IMR-90 (cell line): ENCODE measurements at regions not wholly inside any gene's neighbourhood (a gene's known extent, or its start where the extent isn't known, plus 50 kb on each side); places are given as distances from the start of the nearest gene placed in this dataset.

Experiments
- ATAC-seq: fragments of 200-7000 bp; cut with Tn5 transposase; 2 replicates; pipeline ENCODE4 v1.9.1; 2020; ENCODE audit warnings: low read depth, mild to moderate bottlenecking, moderate library complexity
- BruUV-seq: library from RNA; stranded (reverse); fragments of 400-500 nt; replicated peaks from 2 replicates; lab custom pipeline; 2021; lab: Mats Ljungman, UMichigan
- CTCF ChIA-PET: fragments of 300-600 bp; formaldehyde crosslinking; extraction: SDS; loops from one replicate; lab custom pipeline; 2021; ENCODE audit warnings: antibody characterized with exemption; lab: Yijun Ruan, JAX
- POLR2A ChIA-PET: fragments of 300-600 bp; sonication (Branson Sonifier 250); formaldehyde crosslinking; loops from one replicate; lab custom pipeline; 2022; ENCODE audit warnings: antibody characterized with exemption; ENCODE audit not compliant: unreplicated experiment; lab: Charles Lee
- DNase-seq: peaks from one replicate; pipeline ENCODE4 v3.0.0; 2013
- H2AFZ ChIP-seq: replicated peaks from 2 replicates; pipeline ENCODE3; 2013; ENCODE audit warnings: low read length, mild to moderate bottlenecking; ENCODE audit not compliant: poor library complexity
- H2AK5ac ChIP-seq: 2 replicates; pipeline ENCODE4 v1.6.1; 2013; ENCODE audit warnings: low read depth, low read length, inconsistent platforms
- H2AK9ac ChIP-seq: replicated peaks from 2 replicates; pipeline ENCODE3; 2013; ENCODE audit warnings: mild to moderate bottlenecking, low read depth, low read length, moderate library complexity; ENCODE audit not compliant: poor library complexity
- H2BK120ac ChIP-seq: 2 replicates; pipeline ENCODE4 v1.6.1; 2013; ENCODE audit warnings: low read depth, low read length, inconsistent platforms
- H2BK15ac ChIP-seq: 3 replicates; pipeline ENCODE4 v1.6.1; 2013; ENCODE audit warnings: low read depth, low read length, inconsistent platforms
- H2BK20ac ChIP-seq: 2 replicates; pipeline ENCODE4 v1.6.1; 2013; ENCODE audit warnings: low read depth, mild to moderate bottlenecking, inconsistent platforms, low read length, moderate library complexity
- H2BK5ac ChIP-seq: 2 replicates; pipeline ENCODE4 v1.6.1; 2013; ENCODE audit warnings: mild to moderate bottlenecking, low read depth, low read length, inconsistent platforms; ENCODE audit not compliant: poor library complexity, severe bottlenecking
- H3K14ac ChIP-seq: replicated peaks from 2 replicates; pipeline ENCODE4 v1.6.1; 2013; ENCODE audit warnings: low read depth, low read length, inconsistent platforms
- H3K18ac ChIP-seq: 2 replicates; pipeline ENCODE4 v1.6.1; 2013; ENCODE audit warnings: low read depth, low read length, control low read depth
- H3K23ac ChIP-seq: 2 replicates; pipeline ENCODE4 v1.6.1; 2013; ENCODE audit warnings: low read depth, low read length, inconsistent platforms
- H3K27ac ChIP-seq: 2 replicates; pipeline ENCODE4 v1.5.1; 2013; ENCODE audit warnings: mild to moderate bottlenecking, control low read depth, low read length; ENCODE audit not compliant: insufficient read depth
- H3K27me3 ChIP-seq: 2 replicates; pipeline ENCODE4 v1.6.1; 2013; ENCODE audit warnings: low read length; ENCODE audit not compliant: control insufficient read depth, insufficient read depth
- H3K36me3 ChIP-seq: 2 replicates; pipeline ENCODE4 v1.6.1; 2013; ENCODE audit warnings: low read length, mixed read lengths; ENCODE audit not compliant: control insufficient read depth, insufficient read depth
- H3K4ac ChIP-seq: 2 replicates; pipeline ENCODE4 v1.6.1; 2013; ENCODE audit warnings: low read depth, low read length, inconsistent platforms
- H3K4me1 ChIP-seq: 2 replicates; pipeline ENCODE4 v1.6.1; 2013; ENCODE audit warnings: low read length, mixed read lengths; ENCODE audit not compliant: control insufficient read depth, insufficient read depth
- H3K4me2 ChIP-seq: 2 replicates; pipeline ENCODE4 v1.6.1; 2013; ENCODE audit warnings: low read depth, mild to moderate bottlenecking, control low read depth, low read length, moderate library complexity
- H3K4me3 ChIP-seq: 2 replicates; pipeline ENCODE4 v1.5.1; 2013; ENCODE audit warnings: low read depth, mild to moderate bottlenecking, control low read depth, low read length, moderate library complexity; ENCODE audit not compliant: insufficient read depth
- H3K56ac ChIP-seq: 2 replicates; pipeline ENCODE4 v1.6.1; 2013; ENCODE audit warnings: low read length, inconsistent platforms; ENCODE audit not compliant: insufficient read depth; ENCODE audit errors: extremely low read depth
- H3K79me1 ChIP-seq, 2 experiments: 2 replicates each; pipeline ENCODE4 v1.6.1; 2013; ENCODE audit warnings: low read length in 2 of 2, inconsistent platforms in 1 of 2, low read depth in 1 of 2
- H3K9ac ChIP-seq: 2 replicates; pipeline ENCODE4 v1.6.1; 2013; ENCODE audit warnings: low read depth, low read length, control low read depth
- H3K9me1 ChIP-seq: 2 replicates; pipeline ENCODE4 v1.6.1; 2013; ENCODE audit warnings: low read length, inconsistent platforms; ENCODE audit not compliant: insufficient read depth
- H3K9me3 ChIP-seq: 2 replicates; pipeline ENCODE4 v1.6.1; 2013; ENCODE audit warnings: low read length; ENCODE audit not compliant: control insufficient read depth, insufficient read depth
- H4K20me1 ChIP-seq: 2 replicates; pipeline ENCODE4 v1.6.1; 2013; ENCODE audit warnings: low read length, inconsistent platforms; ENCODE audit not compliant: insufficient read depth
- H4K5ac ChIP-seq: 2 replicates; pipeline ENCODE4 v1.6.1; 2013; ENCODE audit warnings: mild to moderate bottlenecking, low read depth, low read length, control low read depth
- H4K8ac ChIP-seq, 2 experiments: 2 replicates each; pipeline ENCODE4 v1.6.1; 2013; ENCODE audit warnings: low read depth in 2 of 2, low read length in 2 of 2, control low read depth in 1 of 2, inconsistent platforms in 1 of 2
- H4K91ac ChIP-seq: 2 replicates; pipeline ENCODE4 v1.6.1; 2013; ENCODE audit warnings: low read depth, low read length, inconsistent platforms; ENCODE audit not compliant: insufficient read depth
- BHLHE40 ChIP-seq: fragments of 150-350 bp; IDR thresholded peaks from 2 replicates; pipeline ENCODE4 v1.6.1; 2016; ENCODE audit warnings: mild to moderate bottlenecking, low read depth, low read length
- ELK1 ChIP-seq: fragments of 150-350 bp; IDR thresholded peaks from 2 replicates; pipeline ENCODE4 v1.6.1; 2016; ENCODE audit warnings: low read depth, mild to moderate bottlenecking, low read length, moderate library complexity, borderline replicate concordance
- MAFK ChIP-seq: IDR thresholded peaks from 2 replicates; pipeline ENCODE4 v1.6.1; 2012; ENCODE audit warnings: low read depth, low read length, improper control_type of control experiment
- MAZ ChIP-seq: IDR thresholded peaks from 2 replicates; pipeline ENCODE4 v1.6.1; 2012; ENCODE audit warnings: low read depth, mild to moderate bottlenecking, low read length, improper control_type of control experiment, moderate library complexity, borderline replicate concordance
- MXI1 ChIP-seq: IDR thresholded peaks from 2 replicates; pipeline ENCODE4 v1.6.1; 2012; ENCODE audit warnings: low read depth, mild to moderate bottlenecking, low read length, moderate library complexity, borderline replicate concordance
- POLR2A ChIP-seq: IDR thresholded peaks from 2 replicates; pipeline ENCODE4 v1.6.1; 2012; ENCODE audit warnings: mild to moderate bottlenecking, low read depth, low read length
- RCOR1 ChIP-seq: IDR thresholded peaks from 2 replicates; pipeline ENCODE4 v1.6.1; 2012; ENCODE audit warnings: mild to moderate bottlenecking, low read length, improper control_type of control experiment; ENCODE audit not compliant: insufficient replicate concordance
- WGBS, 2 experiments: methylation state at CpG; one replicate each; pipeline versions ENCODE4 v1.1.5 to v1.1.7; 2013; ENCODE audit warnings: missing lambda C conversion rate in 2 of 2; ENCODE audit not compliant: insufficient read length in 1 of 2; ENCODE audit errors: extremely low coverage in 2 of 2; 5-methylcytosine and 5-hydroxymethylcytosine counted together
- dilution Hi-C: fragments of 300-500 bp; cut with HindIII; formaldehyde crosslinking; loops from one replicate; pipeline ENCODE4 v1.14.3; 2018; ENCODE audit warnings: low sequenced_read_pairs; ENCODE audit not compliant: unreplicated experiment
- in situ Hi-C: fragments of 300-500 bp; cut with MboI; formaldehyde crosslinking; loops from 3 replicates; pipeline ENCODE4 v1.14.3; 2019; ENCODE audit warnings: low sequenced_read_pairs, inconsistent platforms, mixed read lengths
- intact Hi-C: fragments of 100-400 bp; cut with micrococcal nuclease; formaldehyde crosslinking; loops from 2 replicates; pipeline ENCODE4 v1.10.0; 2022
- TF ChIP-seq, protein P1 (sequence below): conservative IDR thresholded peaks from 2 replicates; pipeline ENCODE4 v1.5.1; 2012; ENCODE audit warnings: mild to moderate bottlenecking, low read depth, low read length, improper control_type of control experiment

GRCh38 chr7:12772768-12773167 is 85.3 kb downstream of the ARL4A start:
- WGBS, 2 experiments: 100% methylated on average over 1 of the region's 4 CpGs; no CpG with 5 or more reads in 1 of the 2 experiments
- no peaks in the 10 kb centered on the region for H3K27me3 ChIP-seq
- CTCF ChIA-PET: interaction anchor here (1.0 kb wide), 1 partner anchor 12 kb away, joined by 4 read pairs; no protein-coding TSS in a partner anchor

More at GRCh38 chr7:12772768-12773167, 85.3 kb downstream of the ARL4A start:
- Histone ChIP-seq H3K27ac (no peak overlapping the region), H3K14ac (no peak overlapping the region), H4K8ac (no peak overlapping the region), H3K9ac (no peak overlapping the region), H3K9me3 (no peaks in the 10 kb centered on the region), H3K23ac (no peak overlapping the region), H2AK5ac (no peak overlapping the region), H2BK20ac (no peak overlapping the region), H3K4me3 (no peak overlapping the region), H4K91ac (no peak overlapping the region), H2BK5ac (no peak overlapping the region), H4K5ac (no peak overlapping the region), H2AFZ (no peak overlapping the region), H3K9me1 (no peaks in the 10 kb centered on the region), H3K79me1 (no peaks in the 10 kb centered on the region), H3K18ac (no peak overlapping the region), H4K20me1 (no peaks in the 10 kb centered on the region), H3K4ac (no peak overlapping the region), H3K4me1 (peaks cover 11% of the 10 kb centered on the region), H2BK120ac (no peak overlapping the region), H2BK15ac (no peak overlapping the region), H3K56ac (no peak overlapping the region), H2AK9ac (no peak overlapping the region), H3K4me2 (no peak overlapping the region), H3K36me3 (no peaks in the 10 kb centered on the region)
- ATAC-seq (no peak), DNase-seq (no peak)
- TF ChIP-seq, protein P1, sequence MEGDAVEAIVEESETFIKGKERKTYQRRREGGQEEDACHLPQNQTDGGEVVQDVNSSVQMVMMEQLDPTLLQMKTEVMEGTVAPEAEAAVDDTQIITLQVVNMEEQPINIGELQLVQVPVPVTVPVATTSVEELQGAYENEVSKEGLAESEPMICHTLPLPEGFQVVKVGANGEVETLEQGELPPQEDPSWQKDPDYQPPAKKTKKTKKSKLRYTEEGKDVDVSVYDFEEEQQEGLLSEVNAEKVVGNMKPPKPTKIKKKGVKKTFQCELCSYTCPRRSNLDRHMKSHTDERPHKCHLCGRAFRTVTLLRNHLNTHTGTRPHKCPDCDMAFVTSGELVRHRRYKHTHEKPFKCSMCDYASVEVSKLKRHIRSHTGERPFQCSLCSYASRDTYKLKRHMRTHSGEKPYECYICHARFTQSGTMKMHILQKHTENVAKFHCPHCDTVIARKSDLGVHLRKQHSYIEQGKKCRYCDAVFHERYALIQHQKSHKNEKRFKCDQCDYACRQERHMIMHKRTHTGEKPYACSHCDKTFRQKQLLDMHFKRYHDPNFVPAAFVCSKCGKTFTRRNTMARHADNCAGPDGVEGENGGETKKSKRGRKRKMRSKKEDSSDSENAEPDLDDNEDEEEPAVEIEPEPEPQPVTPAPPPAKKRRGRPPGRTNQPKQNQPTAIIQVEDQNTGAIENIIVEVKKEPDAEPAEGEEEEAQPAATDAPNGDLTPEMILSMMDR: no peak
- TF ChIP-seq MAZ: no peak
- TF ChIP-seq ELK1: no peak
- no peak for TF ChIP-seq RCOR1
- TF ChIP-seq BHLHE40: no peak
- TF ChIP-seq POLR2A: no peak
- TF ChIP-seq MAFK: no peak
- no peak for TF ChIP-seq MXI1
- in situ Hi-C loops: no loop called here
- POLR2A ChIA-PET: no interaction called here
- intact Hi-C loops: no loop called here
- no TSS peak for BruUV-seq
- dilution Hi-C loops: no loop called here
